ENCODE measurements at regions not wholly inside any gene's neighbourhood (a gene's known extent, or its start where the extent isn't known, plus 50 kb on each side); places are given as distances from the start of the nearest gene placed in this dataset.
"Not testable (repeated sequence)": the region's sequence is repeated elsewhere in the genome, so short reads cannot be mapped to it uniquely, and the experiment has no call there.

GRCh38 chr4:30586850-30587249 is 133.3 kb upstream of the PCDH7 start:
- Histone ChIP-seq H3K9ac (ENCODE audit: insufficient read depth in 1 of 2, low read length in 2 of 2) (no peak overlapping the region), H3K27me3 (ENCODE audit: control insufficient read depth in 3 of 3, insufficient read depth in 3 of 3, low read length in 2 of 3) (no peaks in the 10 kb centered on the region), H3K4me3 (no peak overlapping the region), H3K9me3 (ENCODE audit: control insufficient read depth in 4 of 4, insufficient read depth in 3 of 4, low read length in 3 of 4) (peaks cover 0 to 2% (median 1%) of the 10 kb centered on the region in 4 donors), H3K27ac (ENCODE audit: low read depth in 1 of 2, low read length in 1 of 2) (no peak overlapping the region), H3K36me3 (ENCODE audit: control insufficient read depth in 4 of 4, insufficient read depth in 4 of 4, low read length in 4 of 4) (no peaks in the 10 kb centered on the region), H3K4me1 (ENCODE audit: control insufficient read depth in 5 of 5, insufficient read depth in 5 of 5, low read length in 5 of 5) (no peaks in the 10 kb centered on the region)
- 81 to 84% methylated on average over 9 of the region's 9 CpGs for WGBS, 2 donors
- ATAC-seq (ENCODE audit: insufficient read depth, low FRiP score): no peak
- DNase-seq: no peak
- no peak for TF ChIP-seq CTCF (IDR thresholded peaks at IDR 0.05; ENCODE audit: control extremely low read depth, extremely low read depth)

- H3K27me3 ChIP-seq (ENCODE audit: control insufficient read depth in 3 of 3, insufficient read depth in 3 of 3, low read length in 2 of 3); DNase-seq; ATAC-seq (ENCODE audit: insufficient read depth, low FRiP score); H3K36me3 ChIP-seq (ENCODE audit: control insufficient read depth in 4 of 4, insufficient read depth in 4 of 4, low read length in 4 of 4); H3K4me3 ChIP-seq; H3K27ac ChIP-seq (ENCODE audit: low read depth in 1 of 2, low read length in 1 of 2); H3K9ac ChIP-seq (ENCODE audit: insufficient read depth in 1 of 2, low read length in 2 of 2); H3K9me3 ChIP-seq (ENCODE audit: control insufficient read depth in 4 of 4, insufficient read depth in 3 of 4, low read length in 3 of 4); H3K4me1 ChIP-seq (ENCODE audit: control insufficient read depth in 5 of 5, insufficient read depth in 5 of 5, low read length in 5 of 5): not testable (repeated sequence)
- WGBS, 2 donors: 92 to 94% methylated on average over 3 of the region's 3 CpGs
Observed at GRCh38 chr4:30589669-30590068, 130.5 kb upstream of the PCDH7 start.

GRCh38 chr4:30600246-30601017 is 119.7 kb upstream of the PCDH7 start:
- H3K4me1 ChIP-seq (ENCODE audit: control insufficient read depth in 5 of 5, insufficient read depth in 5 of 5, low read length in 5 of 5): no peaks in the 10 kb centered on the region

More at GRCh38 chr4:30600246-30601017, 119.7 kb upstream of the PCDH7 start:
- Histone ChIP-seq H3K27ac (ENCODE audit: low read depth in 1 of 2, low read length in 1 of 2) (no peak overlapping the region), H3K36me3 (ENCODE audit: control insufficient read depth in 4 of 4, insufficient read depth in 4 of 4, low read length in 4 of 4) (no peaks in the 10 kb centered on the region), H3K9ac (ENCODE audit: insufficient read depth in 1 of 2, low read length in 2 of 2) (no peak overlapping the region), H3K4me3 (no peak overlapping the region), H3K27me3 (ENCODE audit: control insufficient read depth in 3 of 3, insufficient read depth in 3 of 3, low read length in 2 of 3) (no peaks in the 10 kb centered on the region), H3K9me3 (ENCODE audit: control insufficient read depth in 4 of 4, insufficient read depth in 3 of 4, low read length in 3 of 4) (no peaks in the 10 kb centered on the region)
- TF ChIP-seq CTCF (IDR thresholded peaks at IDR 0.05; ENCODE audit: control extremely low read depth, extremely low read depth): no peak
- ATAC-seq (ENCODE audit: insufficient read depth, low FRiP score) (no peak), DNase-seq (no peak)
- 67 to 71% methylated on average over 5 of the region's 5 CpGs for WGBS, 2 donors
